ENCODE measurements at regions not wholly inside any gene's neighbourhood (a gene's known extent, or its start where the extent isn't known, plus 50 kb on each side); places are given as distances from the start of the nearest gene placed in this dataset.

DNA sequence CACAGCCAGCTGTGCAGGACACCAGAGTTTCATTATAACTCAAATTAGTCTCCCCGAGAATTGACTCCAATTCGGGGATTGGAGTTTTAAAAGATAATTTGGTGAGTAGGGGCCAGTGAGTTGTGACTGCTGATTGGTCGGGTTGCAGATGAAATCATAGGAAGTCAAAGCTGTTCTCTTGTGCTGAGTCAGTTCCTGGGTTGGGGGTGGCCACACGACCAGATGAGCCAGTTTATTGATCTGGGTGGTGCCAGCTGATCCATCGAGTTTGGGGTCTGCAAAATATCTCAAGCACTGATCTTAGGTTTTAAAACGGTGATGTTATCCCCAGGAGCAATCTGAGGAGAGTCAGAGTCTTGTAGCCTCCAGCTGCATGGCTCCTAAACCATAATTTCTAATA is 82.7 kb upstream of the SLC66A3 start:
- TF ChIP-seq POLR2A (IDR thresholded peaks at IDR 0.05; ENCODE audit: low read length) (no peak), GATA1 (IDR thresholded peaks at IDR 0.05; ENCODE audit: low read depth, low read length) (no peak)

All from erythroblast (primary cell).